ENCODE measurements at regions not wholly inside any gene's neighbourhood (a gene's known extent, or its start where the extent isn't known, plus 50 kb on each side); places are given as distances from the start of the nearest gene placed in this dataset.

- no peak overlapping the region for H2AFZ ChIP-seq (ENCODE audit: low read depth, low read length)
- H3K4me1 ChIP-seq (ENCODE audit: control insufficient read depth, extremely low read depth, insufficient read depth, low read length) = no peaks in the 10 kb centered on the region
- dilution Hi-C loops (cut with MboI; ENCODE audit: extremely low pct_ligation_motif_present, low sequenced_read_pairs) = no loop called here
- DNase-seq (ENCODE audit: low read depth, low spot score) (no peak), FAIRE-seq (no peak)
- H3K9me1 ChIP-seq (replicated peaks; ENCODE audit: control insufficient read depth, extremely low read depth, insufficient read depth, low read length) = no peaks in the 10 kb centered on the region
- no TSS peak for BruUV-seq (replicated peaks)
- H4K20me1 ChIP-seq (replicated peaks; ENCODE audit: control insufficient read depth, extremely low read depth, insufficient read depth, low read length) = no peaks in the 10 kb centered on the region
- CTCF ChIA-PET = no interaction called here
- no peaks in the 10 kb centered on the region for H3K27me3 ChIP-seq (ENCODE audit: control insufficient read depth in 2 of 2, insufficient read depth in 2 of 2, low read length in 2 of 2)
- intact Hi-C loops (cut with micrococcal nuclease) = no loop called here
- TF ChIP-seq POLR2AphosphoS5 (IDR thresholded peaks at IDR 0.05; ENCODE audit: insufficient read depth, low read depth, low read length) (no peak), JUN (IDR thresholded peaks at IDR 0.05; ENCODE audit: borderline replicate concordance, insufficient read depth, insufficient read length, low read depth) (no peak), GATA2 (IDR thresholded peaks at IDR 0.05; ENCODE audit: insufficient read depth, insufficient read length, low read depth, low read length) (no peak), FOS (IDR thresholded peaks at IDR 0.05; ENCODE audit: borderline replicate concordance, insufficient read depth, low read length) (no peak)
- H3K4me2 ChIP-seq (ENCODE audit: insufficient read depth, low read length) = no peak overlapping the region
- H3K36me3 ChIP-seq (ENCODE audit: control insufficient read depth in 2 of 2, extremely low read depth in 1 of 2, insufficient read depth in 2 of 2, low read length in 2 of 2) = no peaks in the 10 kb centered on the region
- H3K27ac ChIP-seq (ENCODE audit: insufficient read depth, low read depth, low read length) = no peak overlapping the region
- no peak overlapping the region for H3K9ac ChIP-seq (replicated peaks; ENCODE audit: extremely low read depth, insufficient read depth, low read length)
- H3K9me3 ChIP-seq (replicated peaks; ENCODE audit: control insufficient read depth, insufficient read depth, low read length) = no peaks in the 10 kb centered on the region
- no peaks in the 10 kb centered on the region for H3K79me2 ChIP-seq (ENCODE audit: control insufficient read depth, insufficient read depth, low read length)
- POLR2A ChIA-PET = no interaction called here
- H3K4me3 ChIP-seq (replicated peaks in 1 of 3; ENCODE audit: insufficient read depth in 1 of 3, low read depth in 1 of 3, low read length in 3 of 3) = no peak overlapping the region
These were observed 108.4 kb upstream of the RORA start for GRCh38 chr15:61337541-61337940.

GRCh38 chr15:61336026-61336638 lies 107.0 kb upstream of the RORA start:
- no peak overlapping the region for H3K4me2 ChIP-seq (ENCODE audit: insufficient read depth, low read length)
- intact Hi-C loops (cut with micrococcal nuclease) = no loop called here
- no peak for FAIRE-seq
- H3K9me3 ChIP-seq (replicated peaks; ENCODE audit: control insufficient read depth, insufficient read depth, low read length) = no peaks in the 10 kb centered on the region
- H3K9ac ChIP-seq (replicated peaks; ENCODE audit: extremely low read depth, insufficient read depth, low read length) = no peak overlapping the region
- ChIA-PET CTCF (no interaction called here), POLR2A (no interaction called here)
- H3K79me2 ChIP-seq (ENCODE audit: control insufficient read depth, insufficient read depth, low read length) = no peaks in the 10 kb centered on the region
- TF ChIP-seq, protein P1, sequence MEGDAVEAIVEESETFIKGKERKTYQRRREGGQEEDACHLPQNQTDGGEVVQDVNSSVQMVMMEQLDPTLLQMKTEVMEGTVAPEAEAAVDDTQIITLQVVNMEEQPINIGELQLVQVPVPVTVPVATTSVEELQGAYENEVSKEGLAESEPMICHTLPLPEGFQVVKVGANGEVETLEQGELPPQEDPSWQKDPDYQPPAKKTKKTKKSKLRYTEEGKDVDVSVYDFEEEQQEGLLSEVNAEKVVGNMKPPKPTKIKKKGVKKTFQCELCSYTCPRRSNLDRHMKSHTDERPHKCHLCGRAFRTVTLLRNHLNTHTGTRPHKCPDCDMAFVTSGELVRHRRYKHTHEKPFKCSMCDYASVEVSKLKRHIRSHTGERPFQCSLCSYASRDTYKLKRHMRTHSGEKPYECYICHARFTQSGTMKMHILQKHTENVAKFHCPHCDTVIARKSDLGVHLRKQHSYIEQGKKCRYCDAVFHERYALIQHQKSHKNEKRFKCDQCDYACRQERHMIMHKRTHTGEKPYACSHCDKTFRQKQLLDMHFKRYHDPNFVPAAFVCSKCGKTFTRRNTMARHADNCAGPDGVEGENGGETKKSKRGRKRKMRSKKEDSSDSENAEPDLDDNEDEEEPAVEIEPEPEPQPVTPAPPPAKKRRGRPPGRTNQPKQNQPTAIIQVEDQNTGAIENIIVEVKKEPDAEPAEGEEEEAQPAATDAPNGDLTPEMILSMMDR (IDR thresholded peaks at IDR 0.05; ENCODE audit: extremely low read depth in 1 of 2, insufficient read depth in 1 of 2, low read depth in 1 of 2, low read length in 2 of 2) = no peak
- TF ChIP-seq EZH2 (IDR thresholded peaks at IDR 0.05; ENCODE audit: borderline replicate concordance, low read depth, low read length, severe bottlenecking) (no peak), JUN (IDR thresholded peaks at IDR 0.05; ENCODE audit: borderline replicate concordance, insufficient read depth, insufficient read length, low read depth) (no peak), GATA2 (IDR thresholded peaks at IDR 0.05; ENCODE audit: insufficient read depth, insufficient read length, low read depth, low read length) (no peak), POLR2AphosphoS5 (IDR thresholded peaks at IDR 0.05; ENCODE audit: insufficient read depth, low read depth, low read length) (no peak), MYC (IDR thresholded peaks at IDR 0.05; ENCODE audit: low read depth, low read length) (no peak), FOS (IDR thresholded peaks at IDR 0.05; ENCODE audit: borderline replicate concordance, insufficient read depth, low read length) (no peak), POLR2A (IDR thresholded peaks at IDR 0.05; ENCODE audit: low read depth, low read length) (no peak)
- TF ChIP-seq, protein P2, sequence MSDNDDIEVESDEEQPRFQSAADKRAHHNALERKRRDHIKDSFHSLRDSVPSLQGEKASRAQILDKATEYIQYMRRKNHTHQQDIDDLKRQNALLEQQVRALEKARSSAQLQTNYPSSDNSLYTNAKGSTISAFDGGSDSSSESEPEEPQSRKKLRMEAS (IDR thresholded peaks at IDR 0.05; ENCODE audit: insufficient read depth, insufficient read length) = no peak
- no peaks in the 10 kb centered on the region for H3K4me1 ChIP-seq (ENCODE audit: control insufficient read depth, extremely low read depth, insufficient read depth, low read length)
- no peak overlapping the region for H2AFZ ChIP-seq (ENCODE audit: low read depth, low read length)
- BruUV-seq (replicated peaks) = no TSS peak
- H3K9me1 ChIP-seq (replicated peaks; ENCODE audit: control insufficient read depth, extremely low read depth, insufficient read depth, low read length) = no peaks in the 10 kb centered on the region
- no peaks in the 10 kb centered on the region for H4K20me1 ChIP-seq (replicated peaks; ENCODE audit: control insufficient read depth, extremely low read depth, insufficient read depth, low read length)
- H3K36me3 ChIP-seq (ENCODE audit: control insufficient read depth in 2 of 2, extremely low read depth in 1 of 2, insufficient read depth in 2 of 2, low read length in 2 of 2) = no peaks in the 10 kb centered on the region
- dilution Hi-C loops (cut with MboI; ENCODE audit: extremely low pct_ligation_motif_present, low sequenced_read_pairs) = no loop called here
- no peak overlapping the region for H3K4me3 ChIP-seq (replicated peaks in 1 of 3; ENCODE audit: insufficient read depth in 1 of 3, low read depth in 1 of 3, low read length in 3 of 3)
- no peaks in the 10 kb centered on the region for H3K27me3 ChIP-seq (ENCODE audit: control insufficient read depth in 2 of 2, insufficient read depth in 2 of 2, low read length in 2 of 2)
- DNase-seq (ENCODE audit: low read depth, low spot score) = no peak
- H3K27ac ChIP-seq (ENCODE audit: insufficient read depth, low read depth, low read length) = no peak overlapping the region
